ENCODE measurements at regions not wholly inside any gene's neighbourhood (a gene's known extent, or its start where the extent isn't known, plus 50 kb on each side); places are given as distances from the start of the nearest gene placed in this dataset.

DNA sequence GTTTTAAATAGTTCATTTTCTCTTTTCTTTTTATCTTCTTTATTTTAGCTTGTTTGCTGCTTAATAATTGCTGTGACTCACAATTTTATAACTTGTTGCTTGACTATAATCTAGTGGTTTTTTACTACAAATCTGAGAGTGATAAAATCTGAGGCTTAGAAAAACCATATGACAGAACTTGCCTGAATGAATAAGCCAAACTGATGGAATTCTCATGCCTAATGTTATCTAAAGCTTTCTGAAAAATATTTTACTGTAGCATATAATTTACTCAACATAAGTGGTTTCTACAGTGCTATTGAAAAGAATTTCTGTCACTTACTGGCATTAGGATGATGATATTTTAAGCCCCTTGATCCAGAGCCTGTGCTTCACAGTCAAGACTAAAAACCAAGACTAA, 175.1 kb downstream of the VGLL3 start:
- TF ChIP-seq CTCF (IDR thresholded peaks at IDR 0.05; ENCODE audit: insufficient read depth, low read length, poor library complexity, severe bottlenecking) (no peak), EZH2phosphoT487 (conservative IDR thresholded peaks at IDR 0.05; ENCODE audit: low read length) (no peak)
